OCI-LY3 (cell line): ENCODE measurements at regions not wholly inside any gene's neighbourhood (a gene's known extent, or its start where the extent isn't known, plus 50 kb on each side); places are given as distances from the start of the nearest gene placed in this dataset.

Experiments used
- EZH2phosphoT487 ChIP-seq: fragments of 200-600 bp; shearing (Covaris generic); IDR thresholded peaks from 2 replicates; pipeline ENCODE4 v1.6.1; 2018; ENCODE audit warnings: antibody characterized with exemption, mixed run types, low read depth
- TF ChIP-seq, protein P1 (sequence below): fragments of 200-600, 300-600 bp; sonication (generic); IDR thresholded peaks from 2 replicates; pipeline ENCODE4 v1.5.1; 2014; ENCODE audit warnings: antibody characterized with exemption, low read length, low read depth

GRCh38 chr11:30717641-30718040, 131.5 kb upstream of the MPPED2 start:
- TF ChIP-seq, protein P1, sequence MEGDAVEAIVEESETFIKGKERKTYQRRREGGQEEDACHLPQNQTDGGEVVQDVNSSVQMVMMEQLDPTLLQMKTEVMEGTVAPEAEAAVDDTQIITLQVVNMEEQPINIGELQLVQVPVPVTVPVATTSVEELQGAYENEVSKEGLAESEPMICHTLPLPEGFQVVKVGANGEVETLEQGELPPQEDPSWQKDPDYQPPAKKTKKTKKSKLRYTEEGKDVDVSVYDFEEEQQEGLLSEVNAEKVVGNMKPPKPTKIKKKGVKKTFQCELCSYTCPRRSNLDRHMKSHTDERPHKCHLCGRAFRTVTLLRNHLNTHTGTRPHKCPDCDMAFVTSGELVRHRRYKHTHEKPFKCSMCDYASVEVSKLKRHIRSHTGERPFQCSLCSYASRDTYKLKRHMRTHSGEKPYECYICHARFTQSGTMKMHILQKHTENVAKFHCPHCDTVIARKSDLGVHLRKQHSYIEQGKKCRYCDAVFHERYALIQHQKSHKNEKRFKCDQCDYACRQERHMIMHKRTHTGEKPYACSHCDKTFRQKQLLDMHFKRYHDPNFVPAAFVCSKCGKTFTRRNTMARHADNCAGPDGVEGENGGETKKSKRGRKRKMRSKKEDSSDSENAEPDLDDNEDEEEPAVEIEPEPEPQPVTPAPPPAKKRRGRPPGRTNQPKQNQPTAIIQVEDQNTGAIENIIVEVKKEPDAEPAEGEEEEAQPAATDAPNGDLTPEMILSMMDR: no peak
- TF ChIP-seq EZH2phosphoT487: no peak
